GM23338 (cell line): ENCODE measurements at regions not wholly inside any gene's neighbourhood (a gene's known extent, or its start where the extent isn't known, plus 50 kb on each side); places are given as distances from the start of the nearest gene placed in this dataset.

Experiments used
- ATAC-seq: fragments of 200-7000 bp; cut with Tn5 transposase; 3 replicates; pipeline ENCODE4 v1.9.1; 2020
- DNase-seq: peaks from one replicate; pipeline ENCODE4 v3.0.0-alpha.2; 2015; ENCODE audit warnings: low spot score
- H2AFZ ChIP-seq: fragments of 200-600 bp; sonication (generic); 2 replicates; pipeline ENCODE4 v1.8.0; 2016; ENCODE audit warnings: antibody characterized with exemption, mild to moderate bottlenecking, moderate library complexity
- H3F3A ChIP-seq: fragments of 200-600 bp; sonication (generic); replicated peaks from 2 replicates; pipeline ENCODE4 v1.8.0; 2017; ENCODE audit warnings: antibody characterized with exemption, mixed run types, low read depth
- H3K27ac ChIP-seq: fragments of 200-600 bp; sonication (generic); 2 replicates; pipeline ENCODE4 v1.6.1; 2016; ENCODE audit warnings: low read depth
- H3K27me3 ChIP-seq: fragments of 200-600 bp; sonication (generic); 2 replicates; pipeline ENCODE4 v1.8.0; 2016; ENCODE audit warnings: mild to moderate bottlenecking, mixed run types, moderate library complexity; ENCODE audit not compliant: insufficient read depth
- H3K36me3 ChIP-seq: fragments of 200-600 bp; sonication (generic); 2 replicates; pipeline ENCODE4 v1.8.0; 2016; ENCODE audit warnings: mild to moderate bottlenecking; ENCODE audit not compliant: insufficient read depth
- H3K4me1 ChIP-seq: fragments of 200-600 bp; sonication (generic); 2 replicates; pipeline ENCODE4 v1.8.0; 2016; ENCODE audit warnings: mild to moderate bottlenecking, moderate library complexity; ENCODE audit not compliant: insufficient read depth
- H3K4me2 ChIP-seq: fragments of 200-600 bp; sonication (generic); 2 replicates; pipeline ENCODE4 v1.7.1; 2017; ENCODE audit warnings: mixed run types
- H3K4me3 ChIP-seq: fragments of 200-600 bp; sonication (generic); 2 replicates; pipeline ENCODE4 v1.6.1; 2016; ENCODE audit warnings: mixed run types
- H3K79me2 ChIP-seq: fragments of 200-600 bp; sonication (generic); replicated peaks from 2 replicates; pipeline ENCODE4 v1.8.0; 2017; ENCODE audit warnings: mild to moderate bottlenecking; ENCODE audit not compliant: insufficient read depth
- H3K9me2 ChIP-seq: fragments of 200-600 bp; sonication (generic); 2 replicates; pipeline ENCODE4 v1.8.0; 2017; ENCODE audit not compliant: insufficient read depth
- H4K20me1 ChIP-seq: fragments of 200-600 bp; sonication (generic); replicated peaks from 2 replicates; pipeline ENCODE4 v1.8.0; 2017; ENCODE audit warnings: mild to moderate bottlenecking; ENCODE audit not compliant: insufficient read depth
- H3K27ac Mint-ChIP-seq: 2 replicates; pipeline ENCODE4 v1.8.0; 2020; ENCODE audit warnings: inconsistent platforms, mild to moderate bottlenecking, moderate library complexity, mixed read lengths
- H3K27me3 Mint-ChIP-seq: 3 replicates; pipeline ENCODE4 v1.8.0; 2022; ENCODE audit warnings: low read depth, mild to moderate bottlenecking, moderate library complexity, mixed read lengths, inconsistent platforms; ENCODE audit not compliant: insufficient read depth, poor library complexity
- H3K36me3 Mint-ChIP-seq: 3 replicates; pipeline ENCODE4 v1.8.0; 2021; ENCODE audit warnings: low read depth, mild to moderate bottlenecking, inconsistent platforms, moderate library complexity, mixed read lengths
- H3K4me1 Mint-ChIP-seq: 3 replicates; pipeline ENCODE4 v1.8.0; 2020; ENCODE audit warnings: mild to moderate bottlenecking, inconsistent platforms, mixed read lengths
- H3K4me3 Mint-ChIP-seq: 3 replicates; pipeline ENCODE4 v1.8.0; 2021; ENCODE audit warnings: moderate library complexity, mild to moderate bottlenecking, inconsistent platforms, mixed read lengths
- H3K9me3 Mint-ChIP-seq: 3 replicates; pipeline ENCODE4 v1.8.0; 2020; ENCODE audit warnings: moderate library complexity, mild to moderate bottlenecking, inconsistent platforms, mixed read lengths
- TF ChIP-seq, protein P1 (sequence below): fragments of 250-450 bp; sonication (Bioruptor Pico); IDR thresholded peaks from 2 replicates; pipeline ENCODE4 v1.5.0; 2020; ENCODE audit warnings: mild to moderate bottlenecking, moderate library complexity
- TF ChIP-seq, protein P2 (sequence below): IDR thresholded peaks from 2 replicates; pipeline ENCODE4 v1.6.1; 2016; ENCODE audit warnings: antibody characterized with exemption

DNA sequence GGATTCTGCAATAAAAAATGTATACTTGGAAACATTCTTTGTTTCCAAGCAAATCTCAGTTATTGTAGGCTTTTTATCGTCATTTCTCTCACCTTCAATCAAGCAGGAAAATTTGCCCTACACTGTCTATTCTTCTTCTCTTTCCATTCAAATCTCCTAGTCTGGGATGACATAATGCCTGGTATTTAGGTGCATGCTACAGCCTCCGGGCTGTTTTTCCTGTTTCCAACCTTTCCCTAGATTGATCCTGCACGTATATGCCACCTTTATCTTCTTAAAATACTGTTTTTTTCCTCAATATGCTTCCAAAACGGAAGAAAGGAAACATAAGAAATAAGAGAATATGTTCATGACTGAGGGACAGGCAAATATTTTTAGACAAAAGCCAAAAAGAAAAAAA, 249.1 kb upstream of the UBASH3B start (continued):
- TF ChIP-seq, protein P1, sequence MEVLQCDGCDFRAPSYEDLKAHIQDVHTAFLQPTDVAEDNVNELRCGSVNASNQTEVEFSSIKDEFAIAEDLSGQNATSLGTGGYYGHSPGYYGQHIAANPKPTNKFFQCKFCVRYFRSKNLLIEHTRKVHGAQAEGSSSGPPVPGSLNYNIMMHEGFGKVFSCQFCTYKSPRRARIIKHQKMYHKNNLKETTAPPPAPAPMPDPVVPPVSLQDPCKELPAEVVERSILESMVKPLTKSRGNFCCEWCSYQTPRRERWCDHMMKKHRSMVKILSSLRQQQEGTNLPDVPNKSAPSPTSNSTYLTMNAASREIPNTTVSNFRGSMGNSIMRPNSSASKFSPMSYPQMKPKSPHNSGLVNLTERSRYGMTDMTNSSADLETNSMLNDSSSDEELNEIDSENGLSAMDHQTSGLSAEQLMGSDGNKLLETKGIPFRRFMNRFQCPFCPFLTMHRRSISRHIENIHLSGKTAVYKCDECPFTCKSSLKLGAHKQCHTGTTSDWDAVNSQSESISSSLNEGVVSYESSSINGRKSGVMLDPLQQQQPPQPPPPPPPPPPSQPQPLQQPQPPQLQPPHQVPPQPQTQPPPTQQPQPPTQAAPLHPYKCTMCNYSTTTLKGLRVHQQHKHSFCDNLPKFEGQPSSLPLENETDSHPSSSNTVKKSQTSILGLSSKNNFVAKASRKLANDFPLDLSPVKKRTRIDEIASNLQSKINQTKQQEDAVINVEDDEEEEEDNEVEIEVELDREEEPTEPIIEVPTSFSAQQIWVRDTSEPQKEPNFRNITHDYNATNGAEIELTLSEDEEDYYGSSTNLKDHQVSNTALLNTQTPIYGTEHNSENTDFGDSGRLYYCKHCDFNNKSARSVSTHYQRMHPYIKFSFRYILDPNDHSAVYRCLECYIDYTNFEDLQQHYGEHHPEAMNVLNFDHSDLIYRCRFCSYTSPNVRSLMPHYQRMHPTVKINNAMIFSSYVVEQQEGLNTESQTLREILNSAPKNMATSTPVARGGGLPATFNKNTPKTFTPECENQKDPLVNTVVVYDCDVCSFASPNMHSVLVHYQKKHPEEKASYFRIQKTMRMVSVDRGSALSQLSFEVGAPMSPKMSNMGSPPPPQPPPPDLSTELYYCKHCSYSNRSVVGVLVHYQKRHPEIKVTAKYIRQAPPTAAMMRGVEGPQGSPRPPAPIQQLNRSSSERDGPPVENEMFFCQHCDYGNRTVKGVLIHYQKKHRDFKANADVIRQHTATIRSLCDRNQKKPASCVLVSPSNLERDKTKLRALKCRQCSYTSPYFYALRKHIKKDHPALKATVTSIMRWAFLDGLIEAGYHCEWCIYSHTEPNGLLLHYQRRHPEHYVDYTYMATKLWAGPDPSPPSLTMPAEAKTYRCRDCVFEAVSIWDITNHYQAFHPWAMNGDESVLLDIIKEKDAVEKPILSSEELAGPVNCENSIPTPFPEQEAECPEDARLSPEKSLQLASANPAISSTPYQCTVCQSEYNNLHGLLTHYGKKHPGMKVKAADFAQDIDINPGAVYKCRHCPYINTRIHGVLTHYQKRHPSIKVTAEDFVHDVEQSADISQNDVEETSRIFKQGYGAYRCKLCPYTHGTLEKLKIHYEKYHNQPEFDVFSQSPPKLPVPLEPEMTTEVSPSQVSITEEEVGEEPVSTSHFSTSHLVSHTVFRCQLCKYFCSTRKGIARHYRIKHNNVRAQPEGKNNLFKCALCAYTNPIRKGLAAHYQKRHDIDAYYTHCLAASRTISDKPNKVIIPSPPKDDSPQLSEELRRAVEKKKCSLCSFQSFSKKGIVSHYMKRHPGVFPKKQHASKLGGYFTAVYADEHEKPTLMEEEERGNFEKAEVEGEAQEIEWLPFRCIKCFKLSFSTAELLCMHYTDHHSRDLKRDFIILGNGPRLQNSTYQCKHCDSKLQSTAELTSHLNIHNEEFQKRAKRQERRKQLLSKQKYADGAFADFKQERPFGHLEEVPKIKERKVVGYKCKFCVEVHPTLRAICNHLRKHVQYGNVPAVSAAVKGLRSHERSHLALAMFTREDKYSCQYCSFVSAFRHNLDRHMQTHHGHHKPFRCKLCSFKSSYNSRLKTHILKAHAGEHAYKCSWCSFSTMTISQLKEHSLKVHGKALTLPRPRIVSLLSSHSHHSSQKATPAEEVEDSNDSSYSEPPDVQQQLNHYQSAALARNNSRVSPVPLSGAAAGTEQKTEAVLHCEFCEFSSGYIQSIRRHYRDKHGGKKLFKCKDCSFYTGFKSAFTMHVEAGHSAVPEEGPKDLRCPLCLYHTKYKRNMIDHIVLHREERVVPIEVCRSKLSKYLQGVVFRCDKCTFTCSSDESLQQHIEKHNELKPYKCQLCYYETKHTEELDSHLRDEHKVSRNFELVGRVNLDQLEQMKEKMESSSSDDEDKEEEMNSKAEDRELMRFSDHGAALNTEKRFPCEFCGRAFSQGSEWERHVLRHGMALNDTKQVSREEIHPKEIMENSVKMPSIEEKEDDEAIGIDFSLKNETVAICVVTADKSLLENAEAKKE (CRISPR knock-in tag) = no peak

DNA sequence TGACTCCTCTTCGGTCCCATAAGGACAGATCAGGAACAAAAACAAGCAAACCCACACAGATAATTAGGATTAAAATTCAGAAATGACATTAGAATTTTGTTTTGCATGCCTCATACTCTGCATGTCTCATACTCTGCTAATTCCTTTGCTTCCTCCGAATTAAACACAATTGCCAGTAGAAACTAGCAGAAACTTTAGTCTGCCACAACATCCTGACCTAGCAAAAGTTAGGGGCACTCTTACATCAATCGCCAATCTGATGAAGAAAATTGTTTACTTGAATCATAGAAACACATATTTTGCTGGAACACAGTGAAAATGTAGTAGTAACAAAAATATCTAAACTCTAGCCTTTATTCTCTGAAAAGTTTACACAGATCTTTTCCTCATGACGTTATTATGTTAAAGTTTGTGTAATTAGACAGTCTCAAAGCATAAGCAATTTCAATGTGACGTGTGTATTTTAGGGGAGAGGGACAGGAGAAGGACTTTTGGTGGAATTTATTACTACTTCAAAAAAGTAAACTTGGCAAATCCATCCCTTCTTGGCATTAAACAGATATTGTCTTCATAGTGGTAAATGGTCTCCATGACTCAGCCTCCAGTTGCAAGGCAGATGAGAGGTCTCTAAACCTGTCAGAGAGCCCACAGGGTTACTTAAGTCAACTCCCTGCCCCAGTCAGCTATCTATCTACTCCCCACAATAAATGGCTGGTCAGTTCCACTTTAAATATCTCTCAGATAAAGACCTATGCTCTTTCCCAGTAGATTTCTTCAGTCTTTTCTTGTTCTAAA, 249.8 kb upstream of the UBASH3B start:
- no peaks in the 10 kb centered on the region for H3K79me2 ChIP-seq
- H3K36me3 Mint-ChIP-seq = no peaks in the 10 kb centered on the region
- no peak overlapping the region for H3K4me2 ChIP-seq
- H2AFZ ChIP-seq = no peak overlapping the region
- H3K4me3 Mint-ChIP-seq = no peak overlapping the region
- TF ChIP-seq, protein P2, sequence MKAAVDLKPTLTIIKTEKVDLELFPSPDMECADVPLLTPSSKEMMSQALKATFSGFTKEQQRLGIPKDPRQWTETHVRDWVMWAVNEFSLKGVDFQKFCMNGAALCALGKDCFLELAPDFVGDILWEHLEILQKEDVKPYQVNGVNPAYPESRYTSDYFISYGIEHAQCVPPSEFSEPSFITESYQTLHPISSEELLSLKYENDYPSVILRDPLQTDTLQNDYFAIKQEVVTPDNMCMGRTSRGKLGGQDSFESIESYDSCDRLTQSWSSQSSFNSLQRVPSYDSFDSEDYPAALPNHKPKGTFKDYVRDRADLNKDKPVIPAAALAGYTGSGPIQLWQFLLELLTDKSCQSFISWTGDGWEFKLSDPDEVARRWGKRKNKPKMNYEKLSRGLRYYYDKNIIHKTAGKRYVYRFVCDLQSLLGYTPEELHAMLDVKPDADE = no peak
- peaks cover 3% of the 10 kb centered on the region for H3K4me1 Mint-ChIP-seq
- no peaks in the 10 kb centered on the region for H3K9me2 ChIP-seq
- no peak overlapping the region for H3K27ac ChIP-seq
- H3K27me3 Mint-ChIP-seq = peaks cover 3% of the 10 kb centered on the region
- H3K4me1 ChIP-seq = peaks cover 7% of the 10 kb centered on the region; the same call in 1 of the 2 replicates
- no peak for DNase-seq
- ATAC-seq = no peak
- H3K9me3 Mint-ChIP-seq = no peaks in the 10 kb centered on the region
- no peaks in the 10 kb centered on the region for H4K20me1 ChIP-seq
- no peaks in the 10 kb centered on the region for H3F3A ChIP-seq
- no peak overlapping the region for H3K27ac Mint-ChIP-seq
- H3K4me3 ChIP-seq = no peak overlapping the region
- no peaks in the 10 kb centered on the region for H3K36me3 ChIP-seq
- H3K27me3 ChIP-seq = no peaks in the 10 kb centered on the region
